GM23338 (cell line): ENCODE measurements at regions not wholly inside any gene's neighbourhood (a gene's known extent, or its start where the extent isn't known, plus 50 kb on each side); places are given as distances from the start of the nearest gene placed in this dataset.

ENCODE experiments used
- ATAC-seq: fragments of 200-7000 bp; cut with Tn5 transposase; 3 replicates; pipeline ENCODE4 v1.9.1; 2020
- DNase-seq: peaks from one replicate; pipeline ENCODE4 v3.0.0-alpha.2; 2015; ENCODE audit warnings: low spot score
- H2AFZ ChIP-seq: fragments of 200-600 bp; sonication (generic); 2 replicates; pipeline ENCODE4 v1.8.0; 2016; ENCODE audit warnings: antibody characterized with exemption, mild to moderate bottlenecking, moderate library complexity
- H3F3A ChIP-seq: fragments of 200-600 bp; sonication (generic); replicated peaks from 2 replicates; pipeline ENCODE4 v1.8.0; 2017; ENCODE audit warnings: antibody characterized with exemption, mixed run types, low read depth
- H3K27ac ChIP-seq: fragments of 200-600 bp; sonication (generic); 2 replicates; pipeline ENCODE4 v1.6.1; 2016; ENCODE audit warnings: low read depth
- H3K27me3 ChIP-seq: fragments of 200-600 bp; sonication (generic); 2 replicates; pipeline ENCODE4 v1.8.0; 2016; ENCODE audit warnings: mild to moderate bottlenecking, mixed run types, moderate library complexity; ENCODE audit not compliant: insufficient read depth
- H3K36me3 ChIP-seq: fragments of 200-600 bp; sonication (generic); 2 replicates; pipeline ENCODE4 v1.8.0; 2016; ENCODE audit warnings: mild to moderate bottlenecking; ENCODE audit not compliant: insufficient read depth
- H3K4me1 ChIP-seq: fragments of 200-600 bp; sonication (generic); 2 replicates; pipeline ENCODE4 v1.8.0; 2016; ENCODE audit warnings: mild to moderate bottlenecking, moderate library complexity; ENCODE audit not compliant: insufficient read depth
- H3K4me2 ChIP-seq: fragments of 200-600 bp; sonication (generic); 2 replicates; pipeline ENCODE4 v1.7.1; 2017; ENCODE audit warnings: mixed run types
- H3K4me3 ChIP-seq: fragments of 200-600 bp; sonication (generic); 2 replicates; pipeline ENCODE4 v1.6.1; 2016; ENCODE audit warnings: mixed run types
- H3K79me2 ChIP-seq: fragments of 200-600 bp; sonication (generic); replicated peaks from 2 replicates; pipeline ENCODE4 v1.8.0; 2017; ENCODE audit warnings: mild to moderate bottlenecking; ENCODE audit not compliant: insufficient read depth
- H3K9me2 ChIP-seq: fragments of 200-600 bp; sonication (generic); 2 replicates; pipeline ENCODE4 v1.8.0; 2017; ENCODE audit not compliant: insufficient read depth
- H4K20me1 ChIP-seq: fragments of 200-600 bp; sonication (generic); replicated peaks from 2 replicates; pipeline ENCODE4 v1.8.0; 2017; ENCODE audit warnings: mild to moderate bottlenecking; ENCODE audit not compliant: insufficient read depth
- H3K27ac Mint-ChIP-seq: 2 replicates; pipeline ENCODE4 v1.8.0; 2020; ENCODE audit warnings: inconsistent platforms, mild to moderate bottlenecking, moderate library complexity, mixed read lengths
- H3K27me3 Mint-ChIP-seq: 3 replicates; pipeline ENCODE4 v1.8.0; 2022; ENCODE audit warnings: low read depth, mild to moderate bottlenecking, moderate library complexity, mixed read lengths, inconsistent platforms; ENCODE audit not compliant: insufficient read depth, poor library complexity
- H3K36me3 Mint-ChIP-seq: 3 replicates; pipeline ENCODE4 v1.8.0; 2021; ENCODE audit warnings: low read depth, mild to moderate bottlenecking, inconsistent platforms, moderate library complexity, mixed read lengths
- H3K4me1 Mint-ChIP-seq: 3 replicates; pipeline ENCODE4 v1.8.0; 2020; ENCODE audit warnings: mild to moderate bottlenecking, inconsistent platforms, mixed read lengths
- H3K4me3 Mint-ChIP-seq: 3 replicates; pipeline ENCODE4 v1.8.0; 2021; ENCODE audit warnings: moderate library complexity, mild to moderate bottlenecking, inconsistent platforms, mixed read lengths
- H3K9me3 Mint-ChIP-seq: 3 replicates; pipeline ENCODE4 v1.8.0; 2020; ENCODE audit warnings: moderate library complexity, mild to moderate bottlenecking, inconsistent platforms, mixed read lengths
- CREB1 ChIP-seq: fragments of 250-450 bp; sonication (Bioruptor Pico); IDR thresholded peaks from 2 replicates; pipeline ENCODE4 v1.5.0; 2020; ENCODE audit warnings: low read depth, mild to moderate bottlenecking, moderate library complexity
- ETS1 ChIP-seq: IDR thresholded peaks from 2 replicates; pipeline ENCODE4 v1.6.1; 2016; ENCODE audit warnings: antibody characterized with exemption
- EZH2 ChIP-seq: fragments of 200-600 bp; sonication (generic); IDR thresholded peaks from one replicate; pipeline ENCODE4 v1.8.0; 2017; ENCODE audit warnings: antibody characterized with exemption, mild to moderate bottlenecking, low read depth; ENCODE audit not compliant: unreplicated experiment
- EZH2phosphoT487 ChIP-seq: fragments of 200-600 bp; sonication (generic); IDR thresholded peaks from one replicate; pipeline ENCODE4 v1.8.1; 2018; ENCODE audit warnings: antibody characterized with exemption; ENCODE audit not compliant: unreplicated experiment
- JUNB ChIP-seq: IDR thresholded peaks from one replicate; pipeline ENCODE4 v1.6.1; 2016; ENCODE audit warnings: antibody characterized with exemption; ENCODE audit not compliant: unreplicated experiment
- NANOG ChIP-seq: IDR thresholded peaks from 2 replicates; pipeline ENCODE4 v1.6.1; 2016; ENCODE audit warnings: antibody characterized with exemption, borderline replicate concordance
- POLR2AphosphoS5 ChIP-seq: IDR thresholded peaks from 2 replicates; pipeline ENCODE4 v1.6.1; 2016; ENCODE audit warnings: antibody characterized with exemption, low read depth
- REST ChIP-seq: IDR thresholded peaks from one replicate; pipeline ENCODE4 v1.6.1; 2018; ENCODE audit warnings: antibody characterized with exemption; ENCODE audit not compliant: unreplicated experiment
- STAT1 ChIP-seq: IDR thresholded peaks from one replicate; pipeline ENCODE4 v1.6.1; 2016; ENCODE audit warnings: antibody characterized with exemption; ENCODE audit not compliant: unreplicated experiment
- ZNF114 ChIP-seq: fragments of 250-450 bp; sonication (Bioruptor Pico); IDR thresholded peaks from 2 replicates; pipeline ENCODE4 v1.5.0; 2020; ENCODE audit warnings: mild to moderate bottlenecking, moderate library complexity
- ZNF331 ChIP-seq: fragments of 250-450 bp; sonication (Bioruptor Pico); IDR thresholded peaks from 2 replicates; pipeline ENCODE4 v1.5.0; 2020; ENCODE audit warnings: low read depth, mild to moderate bottlenecking, moderate library complexity
- TF ChIP-seq, protein P1 (sequence below): fragments of 250-450 bp; sonication (Bioruptor Pico); IDR thresholded peaks from 2 replicates; pipeline ENCODE4 v1.5.0; 2020; ENCODE audit warnings: mild to moderate bottlenecking, moderate library complexity
- TF ChIP-seq, protein P2 (sequence below), 2 experiments: fragments of 200-600 bp in 1 of 2; sonication (generic) in 1 of 2; conservative IDR thresholded peaks; 2 replicates each; pipeline versions ENCODE4 v1.5.1 to v1.6.1; 2016 to 2017; ENCODE audit warnings: antibody characterized with exemption in 2 of 2, low read depth in 2 of 2, mild to moderate bottlenecking in 2 of 2, moderate library complexity in 1 of 2

- Histone ChIP-seq H3K9me2 (no peaks in the 10 kb centered on the region), H3K27ac (no peak overlapping the region), H3K79me2 (no peaks in the 10 kb centered on the region), H3K4me2 (no peak overlapping the region), H3K4me3 (no peak overlapping the region), H3F3A (no peaks in the 10 kb centered on the region), H3K27me3 (peaks cover 6% of the 10 kb centered on the region; the same call in 1 of the 2 replicates), H4K20me1 (no peaks in the 10 kb centered on the region), H3K36me3 (no peaks in the 10 kb centered on the region), H2AFZ (no peak overlapping the region), H3K4me1 (peaks cover 15% of the 10 kb centered on the region)
- ATAC-seq = no peak; the same call in 2 of the 3 replicates
- peaks cover 25% of the 10 kb centered on the region for H3K36me3 Mint-ChIP-seq
- H3K4me3 Mint-ChIP-seq = no peak overlapping the region
- H3K4me1 Mint-ChIP-seq = peaks cover 27% of the 10 kb centered on the region; the same call in 2 of the 3 replicates
- no peaks in the 10 kb centered on the region for H3K27me3 Mint-ChIP-seq
- no peaks in the 10 kb centered on the region for H3K9me3 Mint-ChIP-seq
- TF ChIP-seq EZH2phosphoT487 (no peak), NANOG (no peak), POLR2AphosphoS5 (no peak), EZH2 (no peak), CREB1 (CRISPR knock-in tag) (no peak), JUNB (no peak), ZNF114 (CRISPR knock-in tag) (no peak), ETS1 (no peak), REST (no peak), STAT1 (no peak), ZNF331 (no peak)
- TF ChIP-seq, protein P1, sequence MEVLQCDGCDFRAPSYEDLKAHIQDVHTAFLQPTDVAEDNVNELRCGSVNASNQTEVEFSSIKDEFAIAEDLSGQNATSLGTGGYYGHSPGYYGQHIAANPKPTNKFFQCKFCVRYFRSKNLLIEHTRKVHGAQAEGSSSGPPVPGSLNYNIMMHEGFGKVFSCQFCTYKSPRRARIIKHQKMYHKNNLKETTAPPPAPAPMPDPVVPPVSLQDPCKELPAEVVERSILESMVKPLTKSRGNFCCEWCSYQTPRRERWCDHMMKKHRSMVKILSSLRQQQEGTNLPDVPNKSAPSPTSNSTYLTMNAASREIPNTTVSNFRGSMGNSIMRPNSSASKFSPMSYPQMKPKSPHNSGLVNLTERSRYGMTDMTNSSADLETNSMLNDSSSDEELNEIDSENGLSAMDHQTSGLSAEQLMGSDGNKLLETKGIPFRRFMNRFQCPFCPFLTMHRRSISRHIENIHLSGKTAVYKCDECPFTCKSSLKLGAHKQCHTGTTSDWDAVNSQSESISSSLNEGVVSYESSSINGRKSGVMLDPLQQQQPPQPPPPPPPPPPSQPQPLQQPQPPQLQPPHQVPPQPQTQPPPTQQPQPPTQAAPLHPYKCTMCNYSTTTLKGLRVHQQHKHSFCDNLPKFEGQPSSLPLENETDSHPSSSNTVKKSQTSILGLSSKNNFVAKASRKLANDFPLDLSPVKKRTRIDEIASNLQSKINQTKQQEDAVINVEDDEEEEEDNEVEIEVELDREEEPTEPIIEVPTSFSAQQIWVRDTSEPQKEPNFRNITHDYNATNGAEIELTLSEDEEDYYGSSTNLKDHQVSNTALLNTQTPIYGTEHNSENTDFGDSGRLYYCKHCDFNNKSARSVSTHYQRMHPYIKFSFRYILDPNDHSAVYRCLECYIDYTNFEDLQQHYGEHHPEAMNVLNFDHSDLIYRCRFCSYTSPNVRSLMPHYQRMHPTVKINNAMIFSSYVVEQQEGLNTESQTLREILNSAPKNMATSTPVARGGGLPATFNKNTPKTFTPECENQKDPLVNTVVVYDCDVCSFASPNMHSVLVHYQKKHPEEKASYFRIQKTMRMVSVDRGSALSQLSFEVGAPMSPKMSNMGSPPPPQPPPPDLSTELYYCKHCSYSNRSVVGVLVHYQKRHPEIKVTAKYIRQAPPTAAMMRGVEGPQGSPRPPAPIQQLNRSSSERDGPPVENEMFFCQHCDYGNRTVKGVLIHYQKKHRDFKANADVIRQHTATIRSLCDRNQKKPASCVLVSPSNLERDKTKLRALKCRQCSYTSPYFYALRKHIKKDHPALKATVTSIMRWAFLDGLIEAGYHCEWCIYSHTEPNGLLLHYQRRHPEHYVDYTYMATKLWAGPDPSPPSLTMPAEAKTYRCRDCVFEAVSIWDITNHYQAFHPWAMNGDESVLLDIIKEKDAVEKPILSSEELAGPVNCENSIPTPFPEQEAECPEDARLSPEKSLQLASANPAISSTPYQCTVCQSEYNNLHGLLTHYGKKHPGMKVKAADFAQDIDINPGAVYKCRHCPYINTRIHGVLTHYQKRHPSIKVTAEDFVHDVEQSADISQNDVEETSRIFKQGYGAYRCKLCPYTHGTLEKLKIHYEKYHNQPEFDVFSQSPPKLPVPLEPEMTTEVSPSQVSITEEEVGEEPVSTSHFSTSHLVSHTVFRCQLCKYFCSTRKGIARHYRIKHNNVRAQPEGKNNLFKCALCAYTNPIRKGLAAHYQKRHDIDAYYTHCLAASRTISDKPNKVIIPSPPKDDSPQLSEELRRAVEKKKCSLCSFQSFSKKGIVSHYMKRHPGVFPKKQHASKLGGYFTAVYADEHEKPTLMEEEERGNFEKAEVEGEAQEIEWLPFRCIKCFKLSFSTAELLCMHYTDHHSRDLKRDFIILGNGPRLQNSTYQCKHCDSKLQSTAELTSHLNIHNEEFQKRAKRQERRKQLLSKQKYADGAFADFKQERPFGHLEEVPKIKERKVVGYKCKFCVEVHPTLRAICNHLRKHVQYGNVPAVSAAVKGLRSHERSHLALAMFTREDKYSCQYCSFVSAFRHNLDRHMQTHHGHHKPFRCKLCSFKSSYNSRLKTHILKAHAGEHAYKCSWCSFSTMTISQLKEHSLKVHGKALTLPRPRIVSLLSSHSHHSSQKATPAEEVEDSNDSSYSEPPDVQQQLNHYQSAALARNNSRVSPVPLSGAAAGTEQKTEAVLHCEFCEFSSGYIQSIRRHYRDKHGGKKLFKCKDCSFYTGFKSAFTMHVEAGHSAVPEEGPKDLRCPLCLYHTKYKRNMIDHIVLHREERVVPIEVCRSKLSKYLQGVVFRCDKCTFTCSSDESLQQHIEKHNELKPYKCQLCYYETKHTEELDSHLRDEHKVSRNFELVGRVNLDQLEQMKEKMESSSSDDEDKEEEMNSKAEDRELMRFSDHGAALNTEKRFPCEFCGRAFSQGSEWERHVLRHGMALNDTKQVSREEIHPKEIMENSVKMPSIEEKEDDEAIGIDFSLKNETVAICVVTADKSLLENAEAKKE (CRISPR knock-in tag) = no peak
- TF ChIP-seq, protein P2, sequence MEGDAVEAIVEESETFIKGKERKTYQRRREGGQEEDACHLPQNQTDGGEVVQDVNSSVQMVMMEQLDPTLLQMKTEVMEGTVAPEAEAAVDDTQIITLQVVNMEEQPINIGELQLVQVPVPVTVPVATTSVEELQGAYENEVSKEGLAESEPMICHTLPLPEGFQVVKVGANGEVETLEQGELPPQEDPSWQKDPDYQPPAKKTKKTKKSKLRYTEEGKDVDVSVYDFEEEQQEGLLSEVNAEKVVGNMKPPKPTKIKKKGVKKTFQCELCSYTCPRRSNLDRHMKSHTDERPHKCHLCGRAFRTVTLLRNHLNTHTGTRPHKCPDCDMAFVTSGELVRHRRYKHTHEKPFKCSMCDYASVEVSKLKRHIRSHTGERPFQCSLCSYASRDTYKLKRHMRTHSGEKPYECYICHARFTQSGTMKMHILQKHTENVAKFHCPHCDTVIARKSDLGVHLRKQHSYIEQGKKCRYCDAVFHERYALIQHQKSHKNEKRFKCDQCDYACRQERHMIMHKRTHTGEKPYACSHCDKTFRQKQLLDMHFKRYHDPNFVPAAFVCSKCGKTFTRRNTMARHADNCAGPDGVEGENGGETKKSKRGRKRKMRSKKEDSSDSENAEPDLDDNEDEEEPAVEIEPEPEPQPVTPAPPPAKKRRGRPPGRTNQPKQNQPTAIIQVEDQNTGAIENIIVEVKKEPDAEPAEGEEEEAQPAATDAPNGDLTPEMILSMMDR (conservative IDR thresholded peaks at IDR 0.05; ENCODE audit: low read depth in 2 of 2) = no peak
- no peak overlapping the region for H3K27ac Mint-ChIP-seq
- no peak for DNase-seq
Measured at GRCh38 chr1:223000632-223001031, 142.4 kb downstream of the TLR5 start.
